Gastroesophageal sphincter (tissue), 3 donors: ENCODE measurements at regions not wholly inside any gene's neighbourhood (a gene's known extent, or its start where the extent isn't known, plus 50 kb on each side); places are given as distances from the start of the nearest gene placed in this dataset.

Experiments
- CTCF ChIP-seq, 4 experiments: fragments of 200-600 bp in 2 of 4; fragments of 450-650 bp in 2 of 4; sonication (generic) in 1 of 4; IDR thresholded peaks; one replicate each; pipeline ENCODE4 v1.5.1; 2017 to 2019; ENCODE audit warnings: antibody characterized with exemption in 4 of 4, mild to moderate bottlenecking in 2 of 4, moderate library complexity in 2 of 4
- EP300 ChIP-seq: sonication (generic); formaldehyde crosslinking; IDR thresholded peaks from one replicate; pipeline ENCODE4 v1.6.1; 2017; ENCODE audit warnings: antibody characterized with exemption, mild to moderate bottlenecking
- POLR2A ChIP-seq, 2 donors: fragments of 450-650 bp; IDR thresholded peaks; one replicate each; pipeline ENCODE4 v1.6.1; 2017; ENCODE audit warnings: antibody characterized with exemption in 2 of 2, mild to moderate bottlenecking in 2 of 2, moderate library complexity in 1 of 2
- POLR2AphosphoS5 ChIP-seq: sonication (generic); formaldehyde crosslinking; IDR thresholded peaks from one replicate; pipeline ENCODE4 v1.6.1; 2017; ENCODE audit warnings: antibody characterized with exemption

- TF ChIP-seq CTCF (IDR thresholded peaks at IDR 0.05) (no peak), POLR2AphosphoS5 (no peak), POLR2A (IDR thresholded peaks at IDR 0.05) (no peak), EP300 (no peak)
Measured at GRCh38 chr4:181176306-181176705, 1066.9 kb upstream of the TENM3 start.
